ENCODE measurements at regions not wholly inside any gene's neighbourhood (a gene's known extent, or its start where the extent isn't known, plus 50 kb on each side); places are given as distances from the start of the nearest gene placed in this dataset.

- Histone ChIP-seq H3K4me3 (ENCODE audit: low read depth, low read length) (no peak overlapping the region), H3K27ac (ENCODE audit: extremely low read depth, low read depth, low read length) (no peak overlapping the region), H3K4me1 (ENCODE audit: control insufficient read depth, insufficient read depth, low read length) (no peaks in the 10 kb centered on the region), H3K36me3 (ENCODE audit: control insufficient read depth in 2 of 2, insufficient read depth in 1 of 2, low read length in 2 of 2) (no peaks in the 10 kb centered on the region), H3K9me3 (ENCODE audit: control insufficient read depth, insufficient read depth, low read depth, low read length) (no peaks in the 10 kb centered on the region)
- TF ChIP-seq ZNF311 (tag by site-specific recombination; IDR thresholded peaks at IDR 0.05; ENCODE audit: borderline replicate concordance) (no peak), ZNF701 (tag by site-specific recombination; IDR thresholded peaks at IDR 0.05) (no peak), KLF16 (tag by site-specific recombination; IDR thresholded peaks at IDR 0.05) (no peak), TCF7L2 (IDR thresholded peaks at IDR 0.05; ENCODE audit: borderline replicate concordance, low read depth, low read length) (no peak), ZNF148 (tag by site-specific recombination; IDR thresholded peaks at IDR 0.05; ENCODE audit: borderline replicate concordance) (no peak), OVOL3 (tag by site-specific recombination; IDR thresholded peaks at IDR 0.05) (no peak), ZNF121 (tag by site-specific recombination; IDR thresholded peaks at IDR 0.05) (no peak), ZNF362 (tag by site-specific recombination; IDR thresholded peaks at IDR 0.05) (no peak), ZNF394 (tag by site-specific recombination; IDR thresholded peaks at IDR 0.05; ENCODE audit: borderline replicate concordance) (no peak), ZNF561 (tag by site-specific recombination; IDR thresholded peaks at IDR 0.05; ENCODE audit: borderline replicate concordance) (no peak), ZNF610 (tag by site-specific recombination; IDR thresholded peaks at IDR 0.05; ENCODE audit: borderline replicate concordance) (no peak)
- TF ChIP-seq, protein P1, sequence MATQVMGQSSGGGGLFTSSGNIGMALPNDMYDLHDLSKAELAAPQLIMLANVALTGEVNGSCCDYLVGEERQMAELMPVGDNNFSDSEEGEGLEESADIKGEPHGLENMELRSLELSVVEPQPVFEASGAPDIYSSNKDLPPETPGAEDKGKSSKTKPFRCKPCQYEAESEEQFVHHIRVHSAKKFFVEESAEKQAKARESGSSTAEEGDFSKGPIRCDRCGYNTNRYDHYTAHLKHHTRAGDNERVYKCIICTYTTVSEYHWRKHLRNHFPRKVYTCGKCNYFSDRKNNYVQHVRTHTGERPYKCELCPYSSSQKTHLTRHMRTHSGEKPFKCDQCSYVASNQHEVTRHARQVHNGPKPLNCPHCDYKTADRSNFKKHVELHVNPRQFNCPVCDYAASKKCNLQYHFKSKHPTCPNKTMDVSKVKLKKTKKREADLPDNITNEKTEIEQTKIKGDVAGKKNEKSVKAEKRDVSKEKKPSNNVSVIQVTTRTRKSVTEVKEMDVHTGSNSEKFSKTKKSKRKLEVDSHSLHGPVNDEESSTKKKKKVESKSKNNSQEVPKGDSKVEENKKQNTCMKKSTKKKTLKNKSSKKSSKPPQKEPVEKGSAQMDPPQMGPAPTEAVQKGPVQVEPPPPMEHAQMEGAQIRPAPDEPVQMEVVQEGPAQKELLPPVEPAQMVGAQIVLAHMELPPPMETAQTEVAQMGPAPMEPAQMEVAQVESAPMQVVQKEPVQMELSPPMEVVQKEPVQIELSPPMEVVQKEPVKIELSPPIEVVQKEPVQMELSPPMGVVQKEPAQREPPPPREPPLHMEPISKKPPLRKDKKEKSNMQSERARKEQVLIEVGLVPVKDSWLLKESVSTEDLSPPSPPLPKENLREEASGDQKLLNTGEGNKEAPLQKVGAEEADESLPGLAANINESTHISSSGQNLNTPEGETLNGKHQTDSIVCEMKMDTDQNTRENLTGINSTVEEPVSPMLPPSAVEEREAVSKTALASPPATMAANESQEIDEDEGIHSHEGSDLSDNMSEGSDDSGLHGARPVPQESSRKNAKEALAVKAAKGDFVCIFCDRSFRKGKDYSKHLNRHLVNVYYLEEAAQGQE (tag by site-specific recombination; IDR thresholded peaks at IDR 0.05) = no peak
- TF ChIP-seq, protein P2, sequence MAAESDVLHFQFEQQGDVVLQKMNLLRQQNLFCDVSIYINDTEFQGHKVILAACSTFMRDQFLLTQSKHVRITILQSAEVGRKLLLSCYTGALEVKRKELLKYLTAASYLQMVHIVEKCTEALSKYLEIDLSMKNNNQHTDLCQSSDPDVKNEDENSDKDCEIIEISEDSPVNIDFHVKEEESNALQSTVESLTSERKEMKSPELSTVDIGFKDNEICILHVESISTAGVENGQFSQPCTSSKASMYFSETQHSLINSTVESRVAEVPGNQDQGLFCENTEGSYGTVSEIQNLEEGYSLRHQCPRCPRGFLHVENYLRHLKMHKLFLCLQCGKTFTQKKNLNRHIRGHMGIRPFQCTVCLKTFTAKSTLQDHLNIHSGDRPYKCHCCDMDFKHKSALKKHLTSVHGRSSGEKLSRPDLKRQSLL (tag by site-specific recombination; IDR thresholded peaks at IDR 0.05) = no peak
- TF ChIP-seq, protein P3, sequence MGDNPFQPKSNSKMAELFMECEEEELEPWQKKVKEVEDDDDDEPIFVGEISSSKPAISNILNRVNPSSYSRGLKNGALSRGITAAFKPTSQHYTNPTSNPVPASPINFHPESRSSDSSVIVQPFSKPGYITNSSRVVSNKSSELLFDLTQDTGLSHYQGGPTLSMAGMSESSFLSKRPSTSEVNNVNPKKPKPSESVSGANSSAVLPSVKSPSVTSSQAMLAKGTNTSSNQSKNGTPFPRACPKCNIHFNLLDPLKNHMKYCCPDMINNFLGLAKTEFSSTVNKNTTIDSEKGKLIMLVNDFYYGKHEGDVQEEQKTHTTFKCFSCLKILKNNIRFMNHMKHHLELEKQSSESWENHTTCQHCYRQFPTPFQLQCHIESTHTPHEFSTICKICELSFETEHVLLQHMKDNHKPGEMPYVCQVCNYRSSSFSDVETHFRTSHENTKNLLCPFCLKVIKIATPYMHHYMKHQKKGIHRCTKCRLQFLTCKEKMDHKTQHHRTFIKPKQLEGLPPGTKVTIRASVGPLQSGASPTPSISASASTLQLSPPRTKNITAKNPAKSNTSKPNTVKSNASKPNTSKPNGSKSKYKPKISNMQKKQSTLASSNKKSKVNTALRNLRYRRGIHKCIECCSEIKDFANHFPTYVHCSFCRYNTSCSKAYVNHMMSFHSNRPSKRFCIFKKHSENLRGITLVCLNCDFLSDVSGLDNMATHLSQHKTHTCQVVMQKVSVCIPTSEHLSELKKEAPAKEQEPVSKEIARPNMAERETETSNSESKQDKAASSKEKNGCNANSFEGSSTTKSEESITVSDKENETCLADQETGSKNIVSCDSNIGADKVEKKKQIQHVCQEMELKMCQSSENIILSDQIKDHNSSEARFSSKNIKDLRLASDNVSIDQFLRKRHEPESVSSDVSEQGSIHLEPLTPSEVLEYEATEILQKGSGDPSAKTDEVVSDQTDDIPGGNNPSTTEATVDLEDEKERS (tag by site-specific recombination; IDR thresholded peaks at IDR 0.05) = no peak
- POLR2A ChIA-PET = no interaction called here
- CTCF ChIA-PET = no interaction called here
Observed at GRCh38 chr10:30117812-30118501, 58.6 kb upstream of the JCAD start.

All from HEK293 (cell line).